SU-DHL-6 (cell line): ENCODE measurements at regions not wholly inside any gene's neighbourhood (a gene's known extent, or its start where the extent isn't known, plus 50 kb on each side); places are given as distances from the start of the nearest gene placed in this dataset.

Experiments used
- H2AFZ ChIP-seq: fragments of 200-600 bp; sonication (generic); 2 replicates; pipeline ENCODE4 v1.6.1; 2014; ENCODE audit warnings: low read depth, mild to moderate bottlenecking, moderate library complexity, mixed read lengths, antibody characterized with exemption, low read length; ENCODE audit not compliant: severe bottlenecking
- H3F3A ChIP-seq: fragments of 200-600 bp; shearing (Covaris generic); 2 replicates; pipeline ENCODE4 v1.6.0; 2016; ENCODE audit warnings: antibody characterized with exemption, mild to moderate bottlenecking; ENCODE audit not compliant: insufficient read depth
- H3K27ac ChIP-seq: fragments of 200-600 bp; sonication (generic); 2 replicates; pipeline ENCODE4 v1.5.1; 2016; ENCODE audit warnings: low read depth, mild to moderate bottlenecking, low read length, moderate library complexity, mixed read lengths
- H3K27me3 ChIP-seq: fragments of 200-600 bp; sonication (generic), shearing (Covaris generic); 2 replicates; pipeline ENCODE4 v1.6.0; 2014; ENCODE audit warnings: mild to moderate bottlenecking, low read length
- H3K36me3 ChIP-seq: fragments of 200-600 bp; sonication (generic); 2 replicates; pipeline ENCODE4 v1.6.1; 2014; ENCODE audit warnings: mild to moderate bottlenecking, low read length, mixed read lengths
- H3K4me2 ChIP-seq: fragments of 300-600, 200-600 bp; shearing (Covaris generic), sonication (generic); 2 replicates; pipeline ENCODE4 v1.6.0; 2014; ENCODE audit warnings: low read length, low read depth, mild to moderate bottlenecking; ENCODE audit not compliant: poor library complexity, severe bottlenecking
- H3K4me3 ChIP-seq: fragments of 200-600 bp; sonication (generic); 2 replicates; pipeline ENCODE4 v1.5.1; 2014; ENCODE audit warnings: antibody characterized with exemption, low read length, mild to moderate bottlenecking, mixed read lengths; ENCODE audit not compliant: insufficient read depth, poor library complexity, severe bottlenecking
- H3K79me2 ChIP-seq: fragments of 200-600 bp; sonication (generic); 2 replicates; pipeline ENCODE4 v1.6.1; 2014; ENCODE audit warnings: mild to moderate bottlenecking, low read length, moderate library complexity; ENCODE audit not compliant: insufficient read depth
- H3K9ac ChIP-seq: fragments of 200-600 bp; sonication (generic); 2 replicates; pipeline ENCODE4 v1.7.0; 2014; ENCODE audit warnings: mild to moderate bottlenecking, low read length
- H3K9me2 ChIP-seq: fragments of 200-600 bp; sonication (generic); replicated peaks from 2 replicates; pipeline ENCODE4 v1.6.1; 2014; ENCODE audit warnings: low read length; ENCODE audit not compliant: insufficient read depth
- H3K9me3 ChIP-seq: fragments of 200-600 bp; sonication (generic); 2 replicates; pipeline ENCODE4 v1.6.1; 2014; ENCODE audit warnings: low read length, mixed read lengths; ENCODE audit not compliant: insufficient read depth
- H4K20me1 ChIP-seq: fragments of 200-600 bp; sonication (generic); 2 replicates; pipeline ENCODE4 v1.6.1; 2014; ENCODE audit warnings: low read depth, mild to moderate bottlenecking, antibody characterized with exemption, low read length, moderate library complexity, mixed read lengths
- EZH2phosphoT487 ChIP-seq: fragments of 200-600 bp; sonication (generic), shearing (Covaris generic); conservative IDR thresholded peaks from 2 replicates; pipeline ENCODE4 v1.6.1; 2018; ENCODE audit warnings: mild to moderate bottlenecking, antibody characterized with exemption, low read length, moderate library complexity, mixed read lengths
- TF ChIP-seq, protein P1 (sequence below): fragments of 200-600 bp; sonication (generic); IDR thresholded peaks from one replicate; pipeline ENCODE4 v1.5.1; 2017; ENCODE audit warnings: antibody characterized with exemption, mild to moderate bottlenecking, low read length, moderate library complexity; ENCODE audit not compliant: insufficient read depth, poor library complexity, severe bottlenecking

DNA sequence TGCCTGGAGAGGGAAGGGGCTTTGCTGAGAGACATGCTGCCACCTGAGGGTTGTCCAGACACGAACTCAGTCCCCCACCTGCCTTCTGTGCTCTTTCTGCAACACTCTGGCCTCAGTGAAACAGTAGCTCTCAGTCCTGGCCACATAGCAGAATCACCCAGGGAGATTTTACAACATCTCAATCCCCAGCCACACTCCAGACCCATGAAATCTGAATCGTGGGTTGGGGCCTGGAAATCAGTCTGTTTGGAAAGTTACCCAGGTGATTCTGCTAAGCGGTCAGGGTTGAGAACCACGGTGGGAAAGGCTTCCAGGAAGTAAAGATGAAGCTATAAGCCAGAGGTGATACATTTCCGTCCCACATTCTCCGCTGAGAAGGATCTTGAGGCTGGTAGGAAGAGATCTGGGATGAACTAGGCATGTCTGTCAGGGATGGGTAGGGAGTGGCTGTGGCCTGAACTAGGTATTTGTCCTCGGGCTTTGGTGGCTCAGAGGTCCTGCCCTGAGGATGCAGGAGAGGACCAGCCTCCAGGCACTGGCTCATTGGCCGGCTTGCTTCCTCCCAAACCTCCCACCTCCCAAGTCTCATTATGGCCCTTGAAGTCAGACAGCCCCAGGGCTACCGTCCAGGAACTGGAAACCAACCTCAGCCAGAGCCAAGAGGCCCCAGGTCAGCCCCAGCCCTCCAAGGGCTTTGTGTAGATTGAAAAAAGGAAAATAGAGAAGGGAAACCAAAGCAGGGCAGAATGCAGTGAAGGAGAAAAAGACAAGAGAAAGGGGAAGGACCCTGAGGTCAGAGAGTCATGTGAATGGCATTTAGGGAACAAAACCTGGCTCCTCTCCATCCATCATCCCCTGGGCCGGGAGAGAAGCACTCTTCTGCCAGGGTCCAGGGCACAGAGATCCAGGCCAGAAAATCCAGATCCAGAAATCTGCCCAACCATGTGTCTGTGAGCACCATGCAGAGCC is 119.6 kb downstream of the ZFP36L2 start:
- Histone ChIP-seq H3K9ac (no peak overlapping the region), H3F3A (no peaks in the 10 kb centered on the region), H4K20me1 (no peaks in the 10 kb centered on the region), H3K9me2 (no peaks in the 10 kb centered on the region), H3K27me3 (no peaks in the 10 kb centered on the region), H3K4me3 (no peak overlapping the region), H3K79me2 (no peaks in the 10 kb centered on the region), H3K27ac (no peak overlapping the region), H3K4me2 (no peak overlapping the region), H2AFZ (no peak overlapping the region), H3K36me3 (no peaks in the 10 kb centered on the region), H3K9me3 (no peaks in the 10 kb centered on the region)
- TF ChIP-seq, protein P1, sequence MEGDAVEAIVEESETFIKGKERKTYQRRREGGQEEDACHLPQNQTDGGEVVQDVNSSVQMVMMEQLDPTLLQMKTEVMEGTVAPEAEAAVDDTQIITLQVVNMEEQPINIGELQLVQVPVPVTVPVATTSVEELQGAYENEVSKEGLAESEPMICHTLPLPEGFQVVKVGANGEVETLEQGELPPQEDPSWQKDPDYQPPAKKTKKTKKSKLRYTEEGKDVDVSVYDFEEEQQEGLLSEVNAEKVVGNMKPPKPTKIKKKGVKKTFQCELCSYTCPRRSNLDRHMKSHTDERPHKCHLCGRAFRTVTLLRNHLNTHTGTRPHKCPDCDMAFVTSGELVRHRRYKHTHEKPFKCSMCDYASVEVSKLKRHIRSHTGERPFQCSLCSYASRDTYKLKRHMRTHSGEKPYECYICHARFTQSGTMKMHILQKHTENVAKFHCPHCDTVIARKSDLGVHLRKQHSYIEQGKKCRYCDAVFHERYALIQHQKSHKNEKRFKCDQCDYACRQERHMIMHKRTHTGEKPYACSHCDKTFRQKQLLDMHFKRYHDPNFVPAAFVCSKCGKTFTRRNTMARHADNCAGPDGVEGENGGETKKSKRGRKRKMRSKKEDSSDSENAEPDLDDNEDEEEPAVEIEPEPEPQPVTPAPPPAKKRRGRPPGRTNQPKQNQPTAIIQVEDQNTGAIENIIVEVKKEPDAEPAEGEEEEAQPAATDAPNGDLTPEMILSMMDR = no peak
- TF ChIP-seq EZH2phosphoT487 = no peak

DNA sequence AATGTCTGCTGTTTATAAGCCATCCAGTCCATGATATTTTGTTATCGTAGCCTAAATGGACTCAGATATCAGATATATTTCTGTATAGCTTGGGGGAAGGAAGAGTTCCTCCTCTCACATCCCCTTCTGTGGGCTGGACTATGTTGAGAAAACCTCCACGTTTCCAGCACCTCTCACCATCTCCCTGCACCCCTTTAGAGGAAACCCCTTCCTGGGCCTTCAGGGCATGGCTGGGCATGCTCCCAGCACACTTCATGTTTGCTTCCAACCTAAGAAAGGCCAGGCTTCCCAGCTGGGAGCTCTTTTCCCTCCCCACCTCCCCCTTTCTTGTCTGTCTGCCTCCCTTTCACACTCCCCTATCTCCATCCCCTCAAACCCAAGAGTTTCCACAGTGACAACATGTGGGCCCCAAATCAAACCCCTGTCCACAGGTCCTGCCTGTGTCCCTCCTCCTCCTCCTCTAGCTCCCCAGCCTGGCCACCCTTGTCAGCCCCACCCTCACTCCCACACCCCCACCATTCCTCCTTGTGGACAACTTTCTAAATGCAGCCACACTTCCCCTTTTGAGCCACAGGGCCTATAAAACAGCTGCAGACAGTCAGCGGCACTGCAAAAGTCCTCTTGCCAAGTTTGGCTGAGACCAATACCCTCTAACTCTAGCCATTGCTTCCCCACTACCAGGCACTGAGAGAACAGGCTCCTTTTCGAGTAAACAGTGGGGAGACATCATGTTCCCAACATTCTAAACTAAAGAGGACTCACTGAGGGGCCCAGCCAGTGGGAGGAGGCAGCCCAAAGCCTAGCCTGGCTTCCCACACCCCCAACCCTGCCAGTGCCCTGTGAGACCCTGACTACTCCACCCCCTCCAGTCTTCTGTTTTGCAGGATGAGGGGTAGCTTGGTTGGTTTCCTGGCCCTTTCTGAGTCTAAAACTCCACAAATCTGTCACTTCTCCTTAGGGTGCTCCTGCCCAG is 120.5 kb downstream of the ZFP36L2 start:
- Histone ChIP-seq H2AFZ (no peak overlapping the region), H3K36me3 (no peaks in the 10 kb centered on the region), H3K9ac (no peak overlapping the region), H3K9me2 (no peaks in the 10 kb centered on the region), H3K27me3 (no peaks in the 10 kb centered on the region), H3K27ac (no peak overlapping the region), H3K4me2 (no peak overlapping the region), H3F3A (no peaks in the 10 kb centered on the region), H3K79me2 (no peaks in the 10 kb centered on the region), H4K20me1 (no peaks in the 10 kb centered on the region), H3K9me3 (no peaks in the 10 kb centered on the region), H3K4me3 (no peak overlapping the region)
- TF ChIP-seq, protein P1 = no peak
- TF ChIP-seq EZH2phosphoT487 = no peak

DNA sequence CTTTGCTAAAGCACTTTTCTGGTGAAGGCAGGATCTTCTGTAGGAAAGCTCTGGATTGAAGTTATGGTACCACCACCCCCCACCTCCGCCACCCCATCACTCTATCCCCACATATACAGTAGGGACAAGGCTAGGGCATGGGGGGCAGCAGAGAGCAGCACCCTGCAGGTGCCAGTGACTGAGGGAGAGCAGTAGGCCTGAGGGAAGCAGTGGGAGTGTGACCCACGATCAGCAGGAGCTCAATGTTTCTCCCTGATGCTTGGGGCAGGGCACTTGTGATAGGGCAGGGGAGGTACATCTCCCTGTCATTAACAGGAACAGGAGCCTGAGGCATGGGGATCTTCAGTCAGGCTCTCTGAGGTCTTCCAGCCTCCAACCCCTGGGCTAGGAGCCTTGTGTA is 121.6 kb downstream of the ZFP36L2 start:
- Histone ChIP-seq H2AFZ (no peak overlapping the region), H3K79me2 (no peaks in the 10 kb centered on the region), H3F3A (no peaks in the 10 kb centered on the region), H3K27me3 (no peaks in the 10 kb centered on the region), H3K9me2 (no peaks in the 10 kb centered on the region), H3K27ac (no peak overlapping the region), H3K36me3 (no peaks in the 10 kb centered on the region), H3K9me3 (no peaks in the 10 kb centered on the region), H4K20me1 (no peaks in the 10 kb centered on the region), H3K4me3 (no peak overlapping the region), H3K9ac (no peak overlapping the region), H3K4me2 (no peak overlapping the region)
- no peak for TF ChIP-seq EZH2phosphoT487
- TF ChIP-seq, protein P1 = no peak
